NCI-H1436 treated with DMSO at 0.1 percent for 48 hours (cell line): ENCODE measurements at regions not wholly inside any gene's neighbourhood (a gene's known extent, or its start where the extent isn't known, plus 50 kb on each side); places are given as distances from the start of the nearest gene placed in this dataset.
"Not testable (repeated sequence)": the region's sequence is repeated elsewhere in the genome, so short reads cannot be mapped to it uniquely, and the experiment has no call there.

ENCODE experiments used
- DNase-seq: peaks from one replicate; lab custom pipeline; 2025; lab: John Stamatoyannopoulos, UW

GRCh38 chr21:28590026-28590425, 402.7 kb downstream of the LTN1 start:
- DNase-seq, result no peak

- DNase-seq, result no peak
These were observed 403.7 kb downstream of the LTN1 start for GRCh38 chr21:28588997-28589396.

- no peak for DNase-seq
These were observed 404.9 kb downstream of the LTN1 start for GRCh38 chr21:28587748-28588147.

GRCh38 chr21:28581976-28582375, 410.7 kb downstream of the LTN1 start:
- DNase-seq, result no peak

GRCh38 chr21:28581311-28581731, 411.4 kb downstream of the LTN1 start:
- not testable (repeated sequence) for DNase-seq

- no peak for DNase-seq
These were observed 412.1 kb downstream of the LTN1 start for GRCh38 chr21:28580585-28580984.

- no peak for DNase-seq
These were observed 412.6 kb downstream of the LTN1 start for GRCh38 chr21:28579986-28580550.

- no peak for DNase-seq
These were observed 424.0 kb downstream of the LTN1 start for GRCh38 chr21:28568692-28569091.

- not testable (repeated sequence) for DNase-seq
These were observed 428.7 kb downstream of the LTN1 start for GRCh38 chr21:28563933-28564332.

- no peak for DNase-seq
These were observed 430.9 kb downstream of the LTN1 start for GRCh38 chr21:28561772-28562171.

- no peak for DNase-seq
These were observed 437.8 kb downstream of the LTN1 start for GRCh38 chr21:28554660-28555475.

- DNase-seq, result no peak
These were observed 442.4 kb downstream of the LTN1 start for GRCh38 chr21:28550057-28550825.

- DNase-seq, result no peak
These were observed 444.4 kb downstream of the LTN1 start for GRCh38 chr21:28548291-28548690.

- DNase-seq, result no peak
These were observed 444.9 kb downstream of the LTN1 start for GRCh38 chr21:28547766-28548165.

GRCh38 chr21:28543975-28544374, 448.7 kb downstream of the LTN1 start:
- no peak for DNase-seq

GRCh38 chr21:28541371-28542112, 451.1 kb downstream of the LTN1 start:
- DNase-seq, result no peak

- no peak for DNase-seq
These were observed 452.2 kb downstream of the LTN1 start for GRCh38 chr21:28540514-28540913.

- DNase-seq, result no peak
These were observed 453.1 kb downstream of the LTN1 start for GRCh38 chr21:28539623-28539988.

- DNase-seq, result no peak
These were observed 453.6 kb downstream of the LTN1 start for GRCh38 chr21:28538987-28539622.

GRCh38 chr21:28537371-28538079, 455.2 kb downstream of the LTN1 start:
- no peak for DNase-seq

- no peak for DNase-seq
These were observed 460.2 kb downstream of the LTN1 start for GRCh38 chr21:28532446-28532845.
